ENCODE measurements at regions not wholly inside any gene's neighbourhood (a gene's known extent, or its start where the extent isn't known, plus 50 kb on each side); places are given as distances from the start of the nearest gene placed in this dataset.
"Not testable (repeated sequence)": the region's sequence is repeated elsewhere in the genome, so short reads cannot be mapped to it uniquely, and the experiment has no call there.

- not testable (repeated sequence) for TF ChIP-seq CTCF, POLR2A (IDR thresholded peaks at IDR 0.05)
Observed at GRCh38 chrX:879756-880698, 249.4 kb downstream of the SHOX start.

All from adrenal gland (tissue), 5 donors.